ENCODE measurements at regions not wholly inside any gene's neighbourhood (a gene's known extent, or its start where the extent isn't known, plus 50 kb on each side); places are given as distances from the start of the nearest gene placed in this dataset.

- no peaks in the 10 kb centered on the region for H3K36me3 ChIP-seq (ENCODE audit: low read depth, missing control alignments)
- H3K27ac ChIP-seq: no peak overlapping the region
- DNase-seq: no peak
- H3K9me3 ChIP-seq: no peaks in the 10 kb centered on the region
- H3K27me3 ChIP-seq: no peaks in the 10 kb centered on the region
- no peaks in the 10 kb centered on the region for H3K4me1 ChIP-seq
- intact Hi-C loops (cut with DNase I; ENCODE audit: low total_unique reads): no loop called here
- no peak overlapping the region for H3K4me3 ChIP-seq
- TF ChIP-seq POLR2A (IDR thresholded peaks at IDR 0.05): no peak
- TF ChIP-seq CTCF (IDR thresholded peaks at IDR 0.05): no peak
- 77 to 86% methylated on average over 4 of the region's 4 CpGs for WGBS, 2 donors
Measured at GRCh38 chr5:26802944-26803343, 235.4 kb downstream of the CDH9 start.

- intact Hi-C loops (cut with DNase I; ENCODE audit: low total_unique reads): no loop called here
- no peaks in the 10 kb centered on the region for H3K4me1 ChIP-seq
- no peak overlapping the region for H3K27ac ChIP-seq
- no peak for DNase-seq
- WGBS, 2 donors: 92% methylated on average over 1 of the region's 1 CpG
- no peaks in the 10 kb centered on the region for H3K9me3 ChIP-seq
- no peaks in the 10 kb centered on the region for H3K27me3 ChIP-seq
- no peaks in the 10 kb centered on the region for H3K36me3 ChIP-seq (ENCODE audit: low read depth, missing control alignments)
- no peak overlapping the region for H3K4me3 ChIP-seq
- TF ChIP-seq CTCF (IDR thresholded peaks at IDR 0.05) (no peak), POLR2A (IDR thresholded peaks at IDR 0.05) (no peak)
Measured at GRCh38 chr5:26791433-26791832, 247.0 kb downstream of the CDH9 start.

GRCh38 chr5:26791021-26791420 is 247.4 kb downstream of the CDH9 start:
- no peaks in the 10 kb centered on the region for H3K4me1 ChIP-seq
- DNase-seq: no peak
- intact Hi-C loops (cut with DNase I; ENCODE audit: low total_unique reads): no loop called here
- H3K4me3 ChIP-seq: no peak overlapping the region
- no peaks in the 10 kb centered on the region for H3K36me3 ChIP-seq (ENCODE audit: low read depth, missing control alignments)
- H3K27ac ChIP-seq: no peak overlapping the region
- TF ChIP-seq CTCF (IDR thresholded peaks at IDR 0.05) (no peak), POLR2A (IDR thresholded peaks at IDR 0.05) (no peak)
- no peaks in the 10 kb centered on the region for H3K9me3 ChIP-seq
- WGBS, 2 donors: 67 to 77% methylated on average over 3 of the region's 3 CpGs
- no peaks in the 10 kb centered on the region for H3K27me3 ChIP-seq

GRCh38 chr5:26763215-26763614 is 275.2 kb downstream of the CDH9 start:
- 32 to 52% methylated on average over 3 of the region's 3 CpGs for WGBS, 2 donors

More at GRCh38 chr5:26763215-26763614, 275.2 kb downstream of the CDH9 start:
- Histone ChIP-seq H3K27ac (no peak overlapping the region), H3K4me3 (no peak overlapping the region), H3K4me1 (no peaks in the 10 kb centered on the region), H3K9me3 (no peaks in the 10 kb centered on the region), H3K36me3 (ENCODE audit: low read depth, missing control alignments) (no peaks in the 10 kb centered on the region), H3K27me3 (no peaks in the 10 kb centered on the region)
- intact Hi-C loops (cut with DNase I; ENCODE audit: low total_unique reads): no loop called here
- no peak for DNase-seq
- no peak for TF ChIP-seq CTCF (IDR thresholded peaks at IDR 0.05)
- TF ChIP-seq POLR2A (IDR thresholded peaks at IDR 0.05): no peak
